ENCODE measurements at regions not wholly inside any gene's neighbourhood (a gene's known extent, or its start where the extent isn't known, plus 50 kb on each side); places are given as distances from the start of the nearest gene placed in this dataset.

GRCh38 chr21:27823652-27824201 lies 856.8 kb upstream of the ADAMTS5 start:
- no peak for TF ChIP-seq CTCF (IDR thresholded peaks at IDR 0.05; ENCODE audit: insufficient read depth, low read length)
- no peak overlapping the region for H3K4me3 ChIP-seq (ENCODE audit: low read depth, low read length)
- DNase-seq (ENCODE audit: low read depth) = no peak

- no peak overlapping the region for H3K4me3 ChIP-seq (ENCODE audit: low read depth, low read length)
- DNase-seq (ENCODE audit: low read depth) = no peak
- TF ChIP-seq CTCF (IDR thresholded peaks at IDR 0.05; ENCODE audit: insufficient read depth, low read length) = no peak
Observed at GRCh38 chr21:27820342-27820741, 853.5 kb upstream of the ADAMTS5 start.

GRCh38 chr21:27819299-27819698 lies 852.4 kb upstream of the ADAMTS5 start:
- no peak for TF ChIP-seq CTCF (IDR thresholded peaks at IDR 0.05; ENCODE audit: insufficient read depth, low read length)
- H3K4me3 ChIP-seq (ENCODE audit: low read depth, low read length) = no peak overlapping the region
- DNase-seq (ENCODE audit: low read depth) = no peak

- DNase-seq (ENCODE audit: low read depth) = no peak
- no peak overlapping the region for H3K4me3 ChIP-seq (ENCODE audit: low read depth, low read length)
- no peak for TF ChIP-seq CTCF (IDR thresholded peaks at IDR 0.05; ENCODE audit: insufficient read depth, low read length)
Observed at GRCh38 chr21:27818847-27819246, 852.0 kb upstream of the ADAMTS5 start.

DNA sequence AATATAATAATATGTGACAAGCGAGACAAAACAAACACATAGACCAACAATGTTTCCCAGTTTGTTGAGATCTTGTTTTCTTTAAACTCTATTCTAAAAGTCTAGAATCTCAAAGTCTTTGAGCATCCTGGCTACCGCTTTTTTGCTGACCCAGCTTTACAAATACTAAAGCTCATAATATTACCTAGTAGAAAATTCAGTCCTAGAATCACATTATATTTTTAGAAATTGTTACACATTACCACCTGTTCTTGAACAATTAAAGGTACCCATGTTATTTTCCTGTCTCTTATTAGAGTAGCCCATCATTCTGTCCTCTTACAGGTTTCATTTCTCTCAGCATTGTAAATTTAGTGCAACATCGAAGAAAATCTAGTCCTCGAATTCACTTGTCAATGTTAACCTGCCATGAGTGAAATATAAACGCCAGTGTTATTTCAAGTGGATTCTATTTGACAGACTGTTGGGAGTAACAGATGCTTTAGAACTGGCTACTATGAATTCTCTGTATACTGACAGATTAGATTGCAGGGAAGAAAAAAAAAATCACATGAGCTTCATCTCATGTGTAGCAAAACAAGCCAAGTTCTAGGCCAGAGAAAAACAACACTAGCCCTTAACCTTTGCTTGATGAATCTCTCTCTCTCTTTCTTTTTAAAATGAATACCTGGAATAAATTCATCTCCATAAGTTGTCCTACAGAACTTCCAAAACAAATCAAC lies 851.2 kb upstream of the ADAMTS5 start:
- DNase-seq (ENCODE audit: low read depth) = no peak
- H3K4me3 ChIP-seq (ENCODE audit: low read depth, low read length) = no peak overlapping the region
- TF ChIP-seq CTCF (IDR thresholded peaks at IDR 0.05; ENCODE audit: insufficient read depth, low read length) = no peak

GRCh38 chr21:27817074-27817473 lies 850.2 kb upstream of the ADAMTS5 start:
- DNase-seq (ENCODE audit: low read depth) = peak; percentile 42
- no peak for TF ChIP-seq CTCF (IDR thresholded peaks at IDR 0.05; ENCODE audit: insufficient read depth, low read length)
- no peak overlapping the region for H3K4me3 ChIP-seq (ENCODE audit: low read depth, low read length)
